Occipital lobe (tissue), 1 donor: ENCODE measurements at regions not wholly inside any gene's neighbourhood (a gene's known extent, or its start where the extent isn't known, plus 50 kb on each side); places are given as distances from the start of the nearest gene placed in this dataset.
"Not testable (repeated sequence)": the region's sequence is repeated elsewhere in the genome, so short reads cannot be mapped to it uniquely, and the experiment has no call there.

ENCODE experiments used
- DNase-seq: peaks from one replicate; lab custom pipeline; 2025; lab: John Stamatoyannopoulos, UW

GRCh38 chr4:72884225-72884624 lies 185.3 kb downstream of the COX18 start:
- not testable (repeated sequence) for DNase-seq

- no peak for DNase-seq
Observed at GRCh38 chr4:72876946-72877345, 192.6 kb downstream of the COX18 start.

GRCh38 chr4:72875545-72875944 lies 194.0 kb downstream of the COX18 start:
- DNase-seq = no peak

- no peak for DNase-seq
Observed at GRCh38 chr4:72875138-72875537, 194.4 kb downstream of the COX18 start.

- no peak for DNase-seq
Observed at GRCh38 chr4:72864898-72865297, 204.6 kb downstream of the COX18 start.

- not testable (repeated sequence) for DNase-seq
Observed at GRCh38 chr4:72864277-72864676, 205.2 kb downstream of the COX18 start.

- DNase-seq = no peak
Observed at GRCh38 chr4:72860766-72861165, 208.8 kb downstream of the COX18 start.

- DNase-seq = no peak
Observed at GRCh38 chr4:72858328-72858727, 211.2 kb downstream of the COX18 start.

- DNase-seq = no peak
Observed at GRCh38 chr4:72857787-72858186, 211.7 kb downstream of the COX18 start.

GRCh38 chr4:72857216-72857615 lies 212.3 kb downstream of the COX18 start:
- no peak for DNase-seq

- DNase-seq = no peak
Observed at GRCh38 chr4:72846280-72847111, 223.0 kb downstream of the COX18 start.

GRCh38 chr4:72843466-72843865 lies 226.1 kb downstream of the COX18 start:
- no peak for DNase-seq

- no peak for DNase-seq
Observed at GRCh38 chr4:72842323-72842722, 227.2 kb downstream of the COX18 start.

- DNase-seq = not testable (repeated sequence)
Observed at GRCh38 chr4:72840166-72840565, 229.3 kb downstream of the COX18 start.

GRCh38 chr4:72828864-72829263 lies 240.7 kb downstream of the COX18 start:
- DNase-seq = no peak

- no peak for DNase-seq
Observed at GRCh38 chr4:72827968-72828367, 241.5 kb downstream of the COX18 start.

- no peak for DNase-seq
Observed at GRCh38 chr4:72820107-72820506, 249.4 kb downstream of the COX18 start.

- no peak for DNase-seq
Observed at GRCh38 chr4:72817012-72817411, 248.0 kb upstream of the ADAMTS3 start.

- DNase-seq = no peak
Observed at GRCh38 chr4:72814241-72814640, 245.2 kb upstream of the ADAMTS3 start.

- DNase-seq = no peak
Observed at GRCh38 chr4:72809208-72809607, 240.2 kb upstream of the ADAMTS3 start.

GRCh38 chr4:72805284-72805683 lies 236.3 kb upstream of the ADAMTS3 start:
- no peak for DNase-seq

- no peak for DNase-seq
Observed at GRCh38 chr4:72797486-72797885, 228.5 kb upstream of the ADAMTS3 start.

GRCh38 chr4:72791054-72791453 lies 222.0 kb upstream of the ADAMTS3 start:
- DNase-seq = no peak
